ENCODE measurements at regions not wholly inside any gene's neighbourhood (a gene's known extent, or its start where the extent isn't known, plus 50 kb on each side); places are given as distances from the start of the nearest gene placed in this dataset.

DNA sequence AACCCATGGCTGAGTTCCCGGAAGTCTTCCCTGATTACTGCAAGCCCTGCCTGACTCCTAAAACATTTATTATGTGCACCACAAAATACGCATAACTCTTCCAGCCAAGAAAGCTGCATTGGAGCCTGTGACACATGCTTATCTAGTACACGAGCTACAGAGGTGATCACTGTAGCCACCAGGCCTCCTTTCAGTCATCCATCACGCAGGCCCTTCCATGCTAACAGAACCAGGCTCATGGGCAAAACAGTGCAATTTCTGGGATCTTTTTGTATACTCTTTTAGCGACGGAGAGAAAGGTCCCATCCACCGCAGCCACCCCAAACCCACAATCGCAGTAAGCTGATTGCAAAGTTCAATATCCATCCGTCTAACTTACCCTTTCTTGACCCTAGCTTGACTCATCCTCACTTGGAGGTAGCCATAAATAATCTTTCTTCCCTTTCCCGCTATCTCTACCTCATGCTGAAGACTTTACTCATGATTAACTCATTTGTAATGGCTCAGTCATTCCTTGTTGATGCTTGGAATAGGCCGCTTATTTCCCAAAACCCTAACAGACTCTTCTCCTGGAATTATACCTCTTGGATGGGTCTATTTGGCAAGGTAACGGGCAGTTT is 1203.5 kb downstream of the TYW1 start:
- no peaks in the 10 kb centered on the region for H3K36me3 ChIP-seq
- intact Hi-C loops (cut with DNase I): no loop called here
- no peak for ATAC-seq
- H3K4me3 ChIP-seq: no peak overlapping the region
- DNase-seq: no peak
- TF ChIP-seq, protein P1, sequence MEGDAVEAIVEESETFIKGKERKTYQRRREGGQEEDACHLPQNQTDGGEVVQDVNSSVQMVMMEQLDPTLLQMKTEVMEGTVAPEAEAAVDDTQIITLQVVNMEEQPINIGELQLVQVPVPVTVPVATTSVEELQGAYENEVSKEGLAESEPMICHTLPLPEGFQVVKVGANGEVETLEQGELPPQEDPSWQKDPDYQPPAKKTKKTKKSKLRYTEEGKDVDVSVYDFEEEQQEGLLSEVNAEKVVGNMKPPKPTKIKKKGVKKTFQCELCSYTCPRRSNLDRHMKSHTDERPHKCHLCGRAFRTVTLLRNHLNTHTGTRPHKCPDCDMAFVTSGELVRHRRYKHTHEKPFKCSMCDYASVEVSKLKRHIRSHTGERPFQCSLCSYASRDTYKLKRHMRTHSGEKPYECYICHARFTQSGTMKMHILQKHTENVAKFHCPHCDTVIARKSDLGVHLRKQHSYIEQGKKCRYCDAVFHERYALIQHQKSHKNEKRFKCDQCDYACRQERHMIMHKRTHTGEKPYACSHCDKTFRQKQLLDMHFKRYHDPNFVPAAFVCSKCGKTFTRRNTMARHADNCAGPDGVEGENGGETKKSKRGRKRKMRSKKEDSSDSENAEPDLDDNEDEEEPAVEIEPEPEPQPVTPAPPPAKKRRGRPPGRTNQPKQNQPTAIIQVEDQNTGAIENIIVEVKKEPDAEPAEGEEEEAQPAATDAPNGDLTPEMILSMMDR (IDR thresholded peaks at IDR 0.05): no peak
- TF ChIP-seq POLR2A (IDR thresholded peaks at IDR 0.05): no peak
- H3K9me3 ChIP-seq: no peaks in the 10 kb centered on the region
- WGBS (ENCODE audit: insufficient coverage, low coverage, low lambda C conversion rate, missing lambda C conversion rate): 73% methylated on average over 11 of the region's 12 CpGs
- no peaks in the 10 kb centered on the region for H3K4me1 ChIP-seq
- no peak overlapping the region for H3K27ac ChIP-seq
- H3K27me3 ChIP-seq: no peaks in the 10 kb centered on the region

DNA sequence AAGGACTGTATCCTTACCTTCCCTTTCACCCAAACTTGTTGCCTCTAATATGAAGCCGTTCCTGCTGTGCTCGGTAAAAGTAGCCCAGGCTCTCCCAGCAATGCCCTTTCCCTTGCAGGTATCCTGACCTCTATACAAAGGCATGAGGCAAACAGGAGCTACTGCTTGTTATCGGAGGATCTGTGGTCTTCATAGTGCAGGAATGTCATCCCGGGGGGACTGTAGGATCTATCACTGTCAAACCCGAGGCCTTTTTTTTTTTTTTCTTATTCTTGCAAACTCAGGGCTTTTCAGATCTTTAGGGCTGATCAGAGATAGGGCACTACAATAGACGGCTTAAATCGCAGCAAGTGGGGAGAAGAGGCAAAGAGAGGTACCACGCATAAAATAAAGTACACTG is 1206.6 kb downstream of the TYW1 start:
- H3K27ac ChIP-seq: no peak overlapping the region
- no peaks in the 10 kb centered on the region for H3K27me3 ChIP-seq
- H3K4me1 ChIP-seq: no peaks in the 10 kb centered on the region
- TF ChIP-seq POLR2A (IDR thresholded peaks at IDR 0.05): no peak
- TF ChIP-seq, protein P1 (IDR thresholded peaks at IDR 0.05): no peak
- DNase-seq: no peak
- no peaks in the 10 kb centered on the region for H3K9me3 ChIP-seq
- intact Hi-C loops (cut with DNase I): no loop called here
- H3K36me3 ChIP-seq: no peaks in the 10 kb centered on the region
- 32% methylated on average over 8 of the region's 8 CpGs for WGBS (ENCODE audit: insufficient coverage, low coverage, low lambda C conversion rate, missing lambda C conversion rate)
- no peak overlapping the region for H3K4me3 ChIP-seq
- ATAC-seq: no peak

DNA sequence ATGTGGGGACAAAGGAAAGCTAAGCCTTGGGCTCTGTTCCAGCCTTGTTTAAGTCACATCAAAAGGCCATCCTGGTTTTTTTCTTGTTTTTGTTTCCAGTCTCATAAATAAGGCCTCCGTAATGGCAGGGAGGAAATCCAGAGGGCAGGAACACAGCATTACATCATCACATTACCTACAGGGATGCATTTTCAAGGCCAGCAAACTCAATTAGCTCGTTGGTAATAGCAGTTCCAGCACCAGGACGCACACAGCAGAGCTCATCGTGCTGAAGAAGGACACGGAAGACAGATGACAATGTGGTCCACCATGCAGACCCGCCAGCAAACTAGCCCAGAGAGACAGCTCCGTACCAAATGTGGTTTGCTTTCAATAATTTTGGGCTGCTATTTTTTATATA is 1209.2 kb downstream of the TYW1 start:
- no peaks in the 10 kb centered on the region for H3K9me3 ChIP-seq
- H3K27me3 ChIP-seq: no peaks in the 10 kb centered on the region
- DNase-seq (no peak), ATAC-seq (no peak)
- H3K36me3 ChIP-seq: no peaks in the 10 kb centered on the region
- 61% methylated on average over 7 of the region's 7 CpGs for WGBS (ENCODE audit: insufficient coverage, low coverage, low lambda C conversion rate, missing lambda C conversion rate)
- H3K27ac ChIP-seq: no peak overlapping the region
- no peak for TF ChIP-seq POLR2A (IDR thresholded peaks at IDR 0.05)
- TF ChIP-seq, protein P1 (IDR thresholded peaks at IDR 0.05): no peak
- H3K4me1 ChIP-seq: no peaks in the 10 kb centered on the region
- no peak overlapping the region for H3K4me3 ChIP-seq
- intact Hi-C loops (cut with DNase I): no loop called here

DNA sequence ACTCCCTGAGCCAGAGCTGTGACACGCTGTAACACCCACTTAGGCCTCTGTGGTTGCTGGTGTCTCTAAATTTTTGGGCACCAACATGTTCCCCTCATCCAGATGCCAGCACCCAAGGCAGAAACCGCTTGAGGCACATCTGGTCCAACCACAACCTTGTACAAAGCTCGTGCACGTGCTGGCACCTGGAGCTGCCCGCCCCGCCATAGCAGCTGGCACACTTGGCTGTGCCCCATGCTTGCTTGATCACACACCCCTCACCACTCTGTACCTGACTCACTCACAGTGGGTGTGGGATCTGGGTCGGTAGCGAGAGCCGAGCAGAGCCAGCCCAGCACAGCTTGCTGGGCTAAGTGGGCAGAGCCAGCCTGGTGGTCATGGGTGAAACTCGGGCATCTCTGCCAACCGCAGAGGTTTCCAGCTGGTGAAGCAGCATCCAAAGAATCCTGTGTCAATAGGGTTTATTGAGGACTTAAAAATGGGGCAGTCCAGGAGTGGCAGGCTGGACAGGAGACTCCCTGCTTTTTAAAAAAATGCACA is 1210.4 kb downstream of the TYW1 start:
- Histone ChIP-seq H3K4me1 (no peaks in the 10 kb centered on the region), H3K27me3 (no peaks in the 10 kb centered on the region), H3K4me3 (no peak overlapping the region), H3K9me3 (no peaks in the 10 kb centered on the region), H3K36me3 (no peaks in the 10 kb centered on the region), H3K27ac (no peak overlapping the region)
- ATAC-seq (no peak), DNase-seq (no peak)
- intact Hi-C loops (cut with DNase I): no loop called here
- no peak for TF ChIP-seq POLR2A (IDR thresholded peaks at IDR 0.05)
- TF ChIP-seq, protein P1 (IDR thresholded peaks at IDR 0.05): no peak
- no CpG with 5 or more reads among the region's 11 CpGs for WGBS (ENCODE audit: insufficient coverage, low coverage, low lambda C conversion rate, missing lambda C conversion rate)
